ENCODE measurements at regions not wholly inside any gene's neighbourhood (a gene's known extent, or its start where the extent isn't known, plus 50 kb on each side); places are given as distances from the start of the nearest gene placed in this dataset.
"Not testable (repeated sequence)": the region's sequence is repeated elsewhere in the genome, so short reads cannot be mapped to it uniquely, and the experiment has no call there.

DNA sequence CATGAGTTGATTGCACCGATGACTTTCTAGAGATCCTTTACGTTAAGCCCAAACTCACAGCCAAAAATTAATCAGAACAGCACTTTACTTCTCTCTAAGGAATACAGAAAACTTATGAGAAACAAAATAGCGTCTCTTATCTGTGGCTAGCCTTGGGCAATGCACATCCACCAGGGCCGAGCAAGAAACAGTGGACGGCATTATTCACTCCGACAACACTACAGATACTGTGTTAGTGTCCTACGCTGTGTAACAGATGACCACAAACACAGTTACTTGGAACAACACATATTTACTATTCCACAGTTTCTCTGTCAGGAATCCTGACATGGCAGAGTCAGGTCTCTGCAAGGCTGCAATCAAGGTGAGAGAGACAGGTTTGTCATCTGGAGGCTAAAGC is 598.3 kb upstream of the ADARB2 start:
- H3K27me3 ChIP-seq: no peaks in the 10 kb centered on the region

DNA sequence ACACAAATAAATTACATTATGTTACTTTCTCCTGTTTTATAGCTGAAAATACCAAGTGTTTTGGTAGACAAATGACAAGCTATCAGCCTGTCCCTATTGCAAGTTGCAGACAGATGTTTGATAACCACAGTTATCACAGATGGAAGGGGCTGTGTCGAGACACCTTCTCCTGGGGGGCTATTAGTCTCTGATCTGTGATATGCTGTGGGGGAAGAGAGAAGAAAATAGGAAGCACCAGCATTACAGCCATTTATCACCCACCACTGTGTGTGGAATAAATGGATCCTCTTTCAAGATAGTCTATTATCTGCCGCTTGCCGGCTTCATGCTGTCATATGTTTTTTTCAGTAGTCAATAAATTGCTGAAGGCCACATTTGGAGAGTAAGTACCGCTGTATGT is 597.2 kb upstream of the ADARB2 start:
- H3K9me3 ChIP-seq: no peaks in the 10 kb centered on the region
- no peak overlapping the region for H3K27ac ChIP-seq
- H3K4me3 ChIP-seq: no peak overlapping the region
- TF ChIP-seq, protein P1, sequence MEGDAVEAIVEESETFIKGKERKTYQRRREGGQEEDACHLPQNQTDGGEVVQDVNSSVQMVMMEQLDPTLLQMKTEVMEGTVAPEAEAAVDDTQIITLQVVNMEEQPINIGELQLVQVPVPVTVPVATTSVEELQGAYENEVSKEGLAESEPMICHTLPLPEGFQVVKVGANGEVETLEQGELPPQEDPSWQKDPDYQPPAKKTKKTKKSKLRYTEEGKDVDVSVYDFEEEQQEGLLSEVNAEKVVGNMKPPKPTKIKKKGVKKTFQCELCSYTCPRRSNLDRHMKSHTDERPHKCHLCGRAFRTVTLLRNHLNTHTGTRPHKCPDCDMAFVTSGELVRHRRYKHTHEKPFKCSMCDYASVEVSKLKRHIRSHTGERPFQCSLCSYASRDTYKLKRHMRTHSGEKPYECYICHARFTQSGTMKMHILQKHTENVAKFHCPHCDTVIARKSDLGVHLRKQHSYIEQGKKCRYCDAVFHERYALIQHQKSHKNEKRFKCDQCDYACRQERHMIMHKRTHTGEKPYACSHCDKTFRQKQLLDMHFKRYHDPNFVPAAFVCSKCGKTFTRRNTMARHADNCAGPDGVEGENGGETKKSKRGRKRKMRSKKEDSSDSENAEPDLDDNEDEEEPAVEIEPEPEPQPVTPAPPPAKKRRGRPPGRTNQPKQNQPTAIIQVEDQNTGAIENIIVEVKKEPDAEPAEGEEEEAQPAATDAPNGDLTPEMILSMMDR (IDR thresholded peaks at IDR 0.05): no peak
- TF ChIP-seq POLR2AphosphoS5 (IDR thresholded peaks at IDR 0.05): no peak
- no peak for TF ChIP-seq EP300 (IDR thresholded peaks at IDR 0.05)
- no peak for TF ChIP-seq POLR2A (IDR thresholded peaks at IDR 0.05)
- no peaks in the 10 kb centered on the region for H3K4me1 ChIP-seq
- no peaks in the 10 kb centered on the region for H3K27me3 ChIP-seq
- 43 to 50% methylated on average over 1 to 4 of the region's 4 CpGs for WGBS, 2 donors (ENCODE audit: low coverage in 1 of 2)
- ATAC-seq: no peak
- no peaks in the 10 kb centered on the region for H3K36me3 ChIP-seq

More for the DNA sequence above, 598.3 kb upstream of the ADARB2 start:
- no peak for ATAC-seq
- TF ChIP-seq POLR2A (IDR thresholded peaks at IDR 0.05) (no peak), POLR2AphosphoS5 (IDR thresholded peaks at IDR 0.05) (no peak), EP300 (IDR thresholded peaks at IDR 0.05) (no peak)
- TF ChIP-seq, protein P1 (IDR thresholded peaks at IDR 0.05): no peak
- no peak overlapping the region for H3K27ac ChIP-seq
- H3K4me3 ChIP-seq: no peak overlapping the region
- no peaks in the 10 kb centered on the region for H3K36me3 ChIP-seq
- 83 to 85% methylated on average over 6 to 7 of the region's 7 CpGs for WGBS, 2 donors (ENCODE audit: low coverage in 1 of 2)
- H3K9me3 ChIP-seq: no peaks in the 10 kb centered on the region
- no peaks in the 10 kb centered on the region for H3K4me1 ChIP-seq

DNA sequence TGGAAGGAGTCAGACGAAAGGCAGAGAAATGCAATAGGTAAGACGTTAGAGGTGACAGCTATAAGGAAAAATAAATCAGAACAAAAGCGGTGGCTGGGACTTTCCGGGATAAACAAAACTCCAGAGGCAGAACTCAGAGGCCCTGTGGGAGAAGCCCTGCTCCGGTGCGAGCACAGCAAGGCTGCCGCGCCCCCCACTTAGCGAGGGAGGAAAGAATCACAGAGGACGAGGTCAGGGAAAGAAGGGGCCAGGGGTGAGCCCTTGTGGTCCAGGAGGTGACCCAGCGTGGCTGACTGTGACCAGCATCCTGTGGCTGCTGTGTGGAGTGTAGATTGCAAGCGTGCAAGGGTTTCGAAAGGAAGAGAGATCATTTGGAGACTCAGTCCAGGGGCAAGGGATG is 591.8 kb upstream of the ADARB2 start:
- 60 to 80% methylated on average over 10 to 13 of the region's 13 CpGs for WGBS, 2 donors (ENCODE audit: low coverage in 1 of 2)

DNA sequence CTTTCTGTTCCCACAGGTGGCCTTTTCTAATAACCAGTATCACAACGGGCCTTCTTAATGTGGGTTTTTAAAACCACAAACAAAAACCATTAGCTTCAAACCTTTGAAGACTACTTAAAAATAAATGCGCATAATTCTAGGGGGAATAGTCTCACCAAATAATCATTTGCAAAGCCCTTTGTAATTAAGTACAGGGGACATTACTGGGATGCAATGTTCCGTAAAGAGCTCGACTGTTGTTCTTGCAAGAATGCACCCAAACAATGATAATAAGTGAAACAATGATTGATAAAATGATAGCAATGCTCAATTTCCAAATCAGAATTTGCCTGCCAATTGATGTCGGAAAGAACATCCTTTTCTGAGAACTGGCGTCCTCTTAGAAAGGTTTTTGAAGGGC is 589.1 kb upstream of the ADARB2 start:
- TF ChIP-seq EP300 (IDR thresholded peaks at IDR 0.05): no peak
- TF ChIP-seq, protein P1 (IDR thresholded peaks at IDR 0.05): no peak
- no peak for TF ChIP-seq POLR2A (IDR thresholded peaks at IDR 0.05)
- no peak for TF ChIP-seq POLR2AphosphoS5 (IDR thresholded peaks at IDR 0.05)
- H3K4me1 ChIP-seq: no peaks in the 10 kb centered on the region
- H3K27me3 ChIP-seq: no peaks in the 10 kb centered on the region
- H3K9me3 ChIP-seq: no peaks in the 10 kb centered on the region
- ATAC-seq: no peak
- no peak overlapping the region for H3K27ac ChIP-seq
- WGBS, 2 donors (ENCODE audit: low coverage in 1 of 2): 73 to 81% methylated on average over 5 to 6 of the region's 6 CpGs
- H3K36me3 ChIP-seq: no peaks in the 10 kb centered on the region
- no peak overlapping the region for H3K4me3 ChIP-seq

More for the DNA sequence above, 591.8 kb upstream of the ADARB2 start:
- Histone ChIP-seq H3K27me3 (no peaks in the 10 kb centered on the region), H3K4me1 (no peaks in the 10 kb centered on the region), H3K9me3 (no peaks in the 10 kb centered on the region), H3K4me3 (no peak overlapping the region), H3K36me3 (no peaks in the 10 kb centered on the region), H3K27ac (no peak overlapping the region)
- TF ChIP-seq EP300 (IDR thresholded peaks at IDR 0.05): no peak
- TF ChIP-seq POLR2A (IDR thresholded peaks at IDR 0.05): no peak
- TF ChIP-seq, protein P1 (IDR thresholded peaks at IDR 0.05): no peak
- no peak for TF ChIP-seq POLR2AphosphoS5 (IDR thresholded peaks at IDR 0.05)
- no peak for ATAC-seq

DNA sequence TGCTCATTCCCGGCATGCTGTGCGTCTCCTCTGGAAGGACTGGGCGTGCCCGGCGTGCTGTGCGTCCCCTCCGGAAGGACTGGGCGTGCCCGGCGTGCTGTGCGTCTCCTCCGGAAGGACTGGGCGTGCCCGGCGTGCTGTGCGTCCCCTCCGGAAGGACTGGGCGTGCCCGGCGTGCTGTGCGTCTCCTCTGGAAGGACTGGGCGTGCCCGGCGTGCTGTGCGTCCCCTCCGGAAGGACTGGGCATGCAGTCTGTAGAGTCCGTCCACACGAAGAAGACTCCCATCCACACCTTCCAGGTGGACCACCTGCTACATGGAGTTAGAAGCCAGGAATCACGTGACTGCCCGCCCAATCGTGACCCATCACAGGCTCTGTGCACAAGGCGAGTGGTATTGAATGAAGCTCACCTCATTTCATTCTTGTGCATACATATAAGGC is 577.7 kb upstream of the ADARB2 start:
- peaks cover 0 to 12% (median 0%) of the 10 kb centered on the region in 3 donors for H3K9me3 ChIP-seq
- not testable (repeated sequence) for H3K36me3 ChIP-seq, H3K27me3 ChIP-seq, H3K4me3 ChIP-seq, ATAC-seq, H3K27ac ChIP-seq, H3K4me1 ChIP-seq
- WGBS, 2 donors (ENCODE audit: low coverage in 1 of 2): 67 to 80% methylated on average over 1 to 2 of the region's 32 CpGs
